Thyroid gland (tissue), 4 donors: ENCODE measurements at regions not wholly inside any gene's neighbourhood (a gene's known extent, or its start where the extent isn't known, plus 50 kb on each side); places are given as distances from the start of the nearest gene placed in this dataset.

ENCODE experiments used
- CTCF ChIP-seq, 6 experiments: fragments of 200-600 bp in 3 of 6; fragments of 450-650 bp in 3 of 6; sonication (generic) in 3 of 6; IDR thresholded peaks; one replicate each; pipeline ENCODE4 v1.5.1; 2016 to 2019; ENCODE audit warnings: antibody characterized with exemption in 6 of 6, mild to moderate bottlenecking in 2 of 6, inconsistent platforms in 1 of 6, moderate library complexity in 1 of 6
- POLR2A ChIP-seq, 2 donors: fragments of 450-650 bp; IDR thresholded peaks; one replicate each; pipeline ENCODE4 v1.6.1; 2017; ENCODE audit warnings: antibody characterized with exemption in 2 of 2, mild to moderate bottlenecking in 2 of 2, moderate library complexity in 1 of 2

- TF ChIP-seq CTCF (IDR thresholded peaks at IDR 0.05): no peak
- no peak for TF ChIP-seq POLR2A (IDR thresholded peaks at IDR 0.05)
Measured at GRCh38 chrX:96407981-96408380, 276.7 kb upstream of the DIAPH2 start.
